Fibroblast of villous mesenchyme (primary cell): ENCODE measurements at regions not wholly inside any gene's neighbourhood (a gene's known extent, or its start where the extent isn't known, plus 50 kb on each side); places are given as distances from the start of the nearest gene placed in this dataset.

ENCODE experiments used
- DNase-seq: peaks from one replicate; pipeline ENCODE4 v3.0.0-alpha.2; 2010; ENCODE audit warnings: low read depth
- H3K4me3 ChIP-seq: 2 replicates; pipeline ENCODE4 v1.5.1; 2011; ENCODE audit warnings: low read depth, mild to moderate bottlenecking, low read length
- TF ChIP-seq, protein P1 (sequence below): IDR thresholded peaks from 2 replicates; pipeline ENCODE4 v1.5.1; 2012; ENCODE audit warnings: low read depth, mild to moderate bottlenecking, low read length; ENCODE audit not compliant: insufficient read depth

DNA sequence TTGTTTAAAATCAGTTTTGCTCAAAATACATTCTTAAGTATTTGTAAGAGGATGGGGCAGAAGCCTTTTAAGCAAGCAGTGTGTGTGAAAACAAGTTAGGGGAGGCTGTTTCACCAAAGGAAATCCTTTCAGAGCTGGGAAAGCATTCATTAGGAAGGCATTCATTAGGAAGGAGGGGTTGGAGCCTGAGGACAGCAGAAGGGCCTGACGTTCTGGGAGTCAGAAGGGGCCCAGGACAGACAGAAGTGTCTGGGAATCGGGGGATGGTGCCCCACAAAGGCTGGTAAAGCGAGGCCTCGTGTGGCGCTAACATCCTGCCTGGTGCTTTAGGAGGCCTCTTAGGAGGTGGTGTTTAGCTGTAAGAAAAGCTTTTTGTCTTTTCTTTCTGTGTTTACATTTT is 80.6 kb upstream of the NXT1 start:
- H3K4me3 ChIP-seq, result no peak overlapping the region
- DNase-seq, result peak; percentile 9
- TF ChIP-seq, protein P1, sequence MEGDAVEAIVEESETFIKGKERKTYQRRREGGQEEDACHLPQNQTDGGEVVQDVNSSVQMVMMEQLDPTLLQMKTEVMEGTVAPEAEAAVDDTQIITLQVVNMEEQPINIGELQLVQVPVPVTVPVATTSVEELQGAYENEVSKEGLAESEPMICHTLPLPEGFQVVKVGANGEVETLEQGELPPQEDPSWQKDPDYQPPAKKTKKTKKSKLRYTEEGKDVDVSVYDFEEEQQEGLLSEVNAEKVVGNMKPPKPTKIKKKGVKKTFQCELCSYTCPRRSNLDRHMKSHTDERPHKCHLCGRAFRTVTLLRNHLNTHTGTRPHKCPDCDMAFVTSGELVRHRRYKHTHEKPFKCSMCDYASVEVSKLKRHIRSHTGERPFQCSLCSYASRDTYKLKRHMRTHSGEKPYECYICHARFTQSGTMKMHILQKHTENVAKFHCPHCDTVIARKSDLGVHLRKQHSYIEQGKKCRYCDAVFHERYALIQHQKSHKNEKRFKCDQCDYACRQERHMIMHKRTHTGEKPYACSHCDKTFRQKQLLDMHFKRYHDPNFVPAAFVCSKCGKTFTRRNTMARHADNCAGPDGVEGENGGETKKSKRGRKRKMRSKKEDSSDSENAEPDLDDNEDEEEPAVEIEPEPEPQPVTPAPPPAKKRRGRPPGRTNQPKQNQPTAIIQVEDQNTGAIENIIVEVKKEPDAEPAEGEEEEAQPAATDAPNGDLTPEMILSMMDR, result no peak

DNA sequence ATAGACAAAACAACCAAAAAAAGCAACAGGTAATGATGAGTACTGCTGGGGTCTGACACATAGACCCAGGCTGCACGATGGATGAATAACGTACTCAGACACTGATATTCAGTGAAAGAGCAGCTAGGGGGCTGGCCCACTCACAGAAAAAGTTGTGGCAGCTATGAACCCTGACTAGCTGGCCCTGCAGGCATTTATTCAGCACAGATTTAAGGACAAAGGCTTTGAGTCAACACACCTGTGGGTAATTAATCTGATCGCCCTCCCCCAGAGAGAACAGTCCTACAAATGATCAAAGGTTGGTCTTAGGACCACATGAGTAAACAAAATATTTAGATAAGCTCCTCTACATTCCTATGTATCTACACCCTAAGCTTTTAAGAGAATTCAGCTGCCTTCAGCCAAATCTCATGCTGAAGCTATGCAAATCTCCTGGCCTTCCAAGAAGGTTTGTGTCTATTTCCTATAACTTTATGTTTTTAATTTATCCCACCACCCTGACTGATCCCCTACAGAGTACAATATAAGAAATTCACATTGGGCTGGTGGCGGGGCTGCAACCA is 81.7 kb upstream of the NXT1 start:
- H3K4me3 ChIP-seq, result no peak overlapping the region
- TF ChIP-seq, protein P1, result no peak
- DNase-seq, result no peak

DNA sequence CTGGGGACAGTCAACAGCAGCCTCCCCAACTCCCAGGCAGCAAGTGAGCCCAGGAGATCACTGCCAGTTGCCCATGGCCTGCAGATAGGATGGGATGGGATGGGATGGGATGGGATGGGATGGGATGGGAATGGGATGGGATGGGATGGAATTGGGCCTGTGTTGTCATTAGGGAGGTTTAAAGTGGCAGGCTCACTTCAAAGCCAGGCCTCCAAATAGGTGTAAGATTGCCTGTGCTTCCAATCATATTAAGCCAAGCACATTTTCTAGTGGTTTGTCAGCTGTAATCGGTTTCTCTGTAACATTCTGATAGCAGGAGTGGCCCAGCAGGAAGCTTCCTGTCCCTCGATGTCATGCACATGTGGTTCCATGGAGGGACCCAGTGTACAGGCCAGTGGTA is 82.7 kb upstream of the NXT1 start:
- DNase-seq, result no peak
- TF ChIP-seq, protein P1, result no peak
- H3K4me3 ChIP-seq, result no peak overlapping the region

DNA sequence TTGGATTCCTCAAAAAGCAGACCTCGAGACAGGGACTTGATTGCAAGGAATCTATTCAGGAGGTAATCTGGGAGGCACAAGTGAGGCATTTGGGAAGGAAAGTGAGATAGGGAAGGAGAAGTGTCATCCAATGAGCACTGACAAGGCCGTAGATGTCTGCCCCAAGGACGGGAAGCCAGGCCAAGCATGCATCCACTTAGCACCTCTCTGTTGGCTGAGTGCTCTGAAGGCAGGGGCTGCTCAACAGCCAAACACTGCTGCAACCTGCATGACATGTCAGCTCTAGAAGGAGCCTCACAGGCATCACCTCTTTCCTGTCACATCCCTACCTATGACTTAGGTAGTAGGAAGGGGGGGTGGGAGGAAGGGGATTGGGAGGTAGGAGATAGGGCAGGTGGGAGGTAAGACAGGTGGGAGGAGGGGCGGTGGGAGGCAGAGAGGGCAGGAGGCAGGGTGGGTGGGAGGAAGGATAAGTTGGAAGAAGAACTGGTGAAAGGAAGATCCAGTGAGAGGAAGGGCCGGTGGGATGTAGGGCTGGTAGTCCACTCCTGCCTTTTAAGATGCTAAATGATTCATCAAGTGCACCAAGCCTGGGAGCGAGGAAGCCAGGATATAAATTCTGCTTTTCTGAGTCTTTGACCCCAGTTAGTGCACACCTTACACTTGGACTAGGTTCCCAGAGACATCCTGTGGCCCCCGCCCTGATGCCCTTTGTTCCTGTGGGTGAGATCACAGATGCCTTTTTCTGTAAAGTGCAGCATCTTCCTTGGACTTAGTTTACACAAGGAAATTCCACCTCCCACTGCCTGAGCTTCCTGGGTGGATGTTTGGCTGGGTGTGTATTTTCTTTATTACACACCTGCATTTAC is 83.8 kb upstream of the NXT1 start:
- DNase-seq, result no peak

DNA sequence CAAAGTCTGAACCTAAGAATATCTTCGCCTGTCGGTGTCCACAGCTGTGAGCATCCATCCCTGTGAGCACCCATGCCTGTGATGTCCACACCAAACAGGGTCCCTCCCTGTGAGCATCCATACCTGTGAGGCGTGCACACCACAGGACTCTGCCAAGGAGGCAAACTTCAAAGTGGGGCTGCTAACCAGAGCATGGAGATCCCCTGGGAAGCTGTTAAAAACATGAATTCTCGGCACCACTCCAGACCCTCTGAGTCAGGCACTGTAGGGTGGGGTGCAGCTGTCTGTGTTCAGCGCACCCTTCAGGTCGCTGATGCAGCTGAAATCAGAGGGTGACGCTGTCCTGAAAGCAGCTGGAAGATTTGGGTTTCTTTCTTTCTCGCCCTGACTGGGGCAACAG is 85.4 kb upstream of the NXT1 start:
- peak; percentile 48 for DNase-seq
- TF ChIP-seq, protein P1, result no peak
- H3K4me3 ChIP-seq, result no peak overlapping the region

More for the DNA sequence above, 83.8 kb upstream of the NXT1 start:
- no peak overlapping the region for H3K4me3 ChIP-seq
- TF ChIP-seq, protein P1, result no peak

DNA sequence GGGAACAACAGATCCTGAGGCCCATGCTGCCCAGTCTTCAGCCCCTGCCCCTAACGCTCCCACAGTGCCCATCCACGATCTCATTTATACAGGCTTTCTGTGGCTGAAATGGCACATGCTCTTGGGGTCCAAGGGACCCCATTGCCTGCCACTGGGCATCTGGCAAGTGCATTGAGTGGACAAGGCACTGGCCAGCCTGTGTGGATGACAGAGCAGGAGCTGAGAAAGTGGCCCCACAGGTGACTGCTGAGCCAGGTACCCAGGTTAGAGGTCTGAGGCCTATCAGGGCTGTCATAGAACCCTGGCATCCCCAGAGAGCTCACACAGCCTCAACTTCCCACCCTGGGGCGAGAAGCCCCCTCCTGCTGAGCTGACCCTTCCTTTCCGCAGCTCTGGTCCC is 86.0 kb upstream of the NXT1 start:
- no peak overlapping the region for H3K4me3 ChIP-seq
- no peak for DNase-seq
- TF ChIP-seq, protein P1, result no peak
